ENCODE measurements at regions not wholly inside any gene's neighbourhood (a gene's known extent, or its start where the extent isn't known, plus 50 kb on each side); places are given as distances from the start of the nearest gene placed in this dataset.

DNA sequence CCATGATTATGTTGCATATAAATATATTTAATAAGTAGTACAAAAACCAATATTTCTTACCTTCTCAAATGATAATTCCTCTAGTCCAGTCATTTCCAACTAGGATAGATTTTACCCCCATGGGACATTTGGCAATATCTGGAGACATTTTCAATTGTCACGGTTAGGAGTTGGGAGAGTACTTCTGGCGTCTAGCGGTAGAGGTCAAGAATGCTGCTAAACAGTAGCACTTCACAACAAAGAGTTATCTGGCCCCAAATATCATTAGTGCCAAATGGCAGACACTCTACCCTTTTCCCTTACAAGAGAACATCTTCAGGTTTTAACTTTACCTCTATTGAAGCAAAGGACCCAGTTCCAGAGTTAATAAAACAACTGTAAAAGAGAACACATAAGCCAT lies 168.1 kb downstream of the FAT4 start:
- TF ChIP-seq, protein P1, sequence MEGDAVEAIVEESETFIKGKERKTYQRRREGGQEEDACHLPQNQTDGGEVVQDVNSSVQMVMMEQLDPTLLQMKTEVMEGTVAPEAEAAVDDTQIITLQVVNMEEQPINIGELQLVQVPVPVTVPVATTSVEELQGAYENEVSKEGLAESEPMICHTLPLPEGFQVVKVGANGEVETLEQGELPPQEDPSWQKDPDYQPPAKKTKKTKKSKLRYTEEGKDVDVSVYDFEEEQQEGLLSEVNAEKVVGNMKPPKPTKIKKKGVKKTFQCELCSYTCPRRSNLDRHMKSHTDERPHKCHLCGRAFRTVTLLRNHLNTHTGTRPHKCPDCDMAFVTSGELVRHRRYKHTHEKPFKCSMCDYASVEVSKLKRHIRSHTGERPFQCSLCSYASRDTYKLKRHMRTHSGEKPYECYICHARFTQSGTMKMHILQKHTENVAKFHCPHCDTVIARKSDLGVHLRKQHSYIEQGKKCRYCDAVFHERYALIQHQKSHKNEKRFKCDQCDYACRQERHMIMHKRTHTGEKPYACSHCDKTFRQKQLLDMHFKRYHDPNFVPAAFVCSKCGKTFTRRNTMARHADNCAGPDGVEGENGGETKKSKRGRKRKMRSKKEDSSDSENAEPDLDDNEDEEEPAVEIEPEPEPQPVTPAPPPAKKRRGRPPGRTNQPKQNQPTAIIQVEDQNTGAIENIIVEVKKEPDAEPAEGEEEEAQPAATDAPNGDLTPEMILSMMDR (conservative IDR thresholded peaks at IDR 0.05; ENCODE audit: low read length): no peak
- H3K4me3 ChIP-seq (ENCODE audit: low read length): no peak overlapping the region
- DNase-seq (ENCODE audit: low read depth): no peak

DNA sequence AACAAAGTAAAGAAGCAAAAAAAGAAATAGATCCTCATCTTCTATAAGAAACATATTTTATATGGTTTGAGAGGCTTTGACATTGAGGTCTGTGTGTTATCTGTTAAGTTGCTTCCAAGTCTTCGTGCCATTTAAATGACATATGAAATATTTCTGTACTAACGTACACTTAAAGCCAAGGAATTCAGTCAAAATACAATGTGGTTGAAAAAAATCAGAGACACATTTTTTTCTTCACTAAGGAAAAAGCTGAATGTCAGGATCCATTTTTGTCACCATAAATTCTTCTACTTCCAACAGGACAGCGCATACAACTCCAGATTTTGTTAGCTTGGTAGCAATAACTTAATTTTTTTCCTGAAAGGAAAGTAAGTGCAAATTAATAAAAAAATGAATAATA lies 168.5 kb downstream of the FAT4 start:
- peak; percentile 22 for DNase-seq (ENCODE audit: low read depth)
- H3K4me3 ChIP-seq (ENCODE audit: low read length): no peak overlapping the region
- TF ChIP-seq, protein P1 (conservative IDR thresholded peaks at IDR 0.05; ENCODE audit: low read length): no peak

DNA sequence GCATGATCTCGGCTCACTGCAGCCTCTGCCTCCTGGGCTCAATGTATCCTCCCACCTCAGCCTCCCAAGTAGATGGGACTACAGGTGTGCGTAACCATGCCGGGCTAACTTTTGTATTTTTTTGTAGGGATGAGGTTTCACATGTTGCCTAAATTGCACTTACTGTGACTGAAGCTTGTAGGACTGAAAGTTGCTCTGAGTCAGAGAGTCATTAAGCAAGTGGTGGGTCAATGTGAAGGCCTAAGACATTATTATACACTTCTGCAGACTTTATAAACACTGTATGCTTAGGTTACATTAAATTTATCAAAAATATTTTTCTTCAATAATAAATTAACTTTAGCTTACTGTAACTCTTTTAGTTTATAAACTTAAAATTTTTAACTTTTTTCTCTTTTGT lies 170.2 kb downstream of the FAT4 start:
- no peak for DNase-seq (ENCODE audit: low read depth)
- no peak overlapping the region for H3K4me3 ChIP-seq (ENCODE audit: low read length)
- TF ChIP-seq, protein P1 (conservative IDR thresholded peaks at IDR 0.05; ENCODE audit: low read length): no peak

GRCh38 chr4:125486351-125486750 lies 171.6 kb downstream of the FAT4 start:
- TF ChIP-seq, protein P1 (conservative IDR thresholded peaks at IDR 0.05; ENCODE audit: low read length): no peak
- DNase-seq (ENCODE audit: low read depth): no peak
- H3K4me3 ChIP-seq (ENCODE audit: low read length): no peak overlapping the region

DNA sequence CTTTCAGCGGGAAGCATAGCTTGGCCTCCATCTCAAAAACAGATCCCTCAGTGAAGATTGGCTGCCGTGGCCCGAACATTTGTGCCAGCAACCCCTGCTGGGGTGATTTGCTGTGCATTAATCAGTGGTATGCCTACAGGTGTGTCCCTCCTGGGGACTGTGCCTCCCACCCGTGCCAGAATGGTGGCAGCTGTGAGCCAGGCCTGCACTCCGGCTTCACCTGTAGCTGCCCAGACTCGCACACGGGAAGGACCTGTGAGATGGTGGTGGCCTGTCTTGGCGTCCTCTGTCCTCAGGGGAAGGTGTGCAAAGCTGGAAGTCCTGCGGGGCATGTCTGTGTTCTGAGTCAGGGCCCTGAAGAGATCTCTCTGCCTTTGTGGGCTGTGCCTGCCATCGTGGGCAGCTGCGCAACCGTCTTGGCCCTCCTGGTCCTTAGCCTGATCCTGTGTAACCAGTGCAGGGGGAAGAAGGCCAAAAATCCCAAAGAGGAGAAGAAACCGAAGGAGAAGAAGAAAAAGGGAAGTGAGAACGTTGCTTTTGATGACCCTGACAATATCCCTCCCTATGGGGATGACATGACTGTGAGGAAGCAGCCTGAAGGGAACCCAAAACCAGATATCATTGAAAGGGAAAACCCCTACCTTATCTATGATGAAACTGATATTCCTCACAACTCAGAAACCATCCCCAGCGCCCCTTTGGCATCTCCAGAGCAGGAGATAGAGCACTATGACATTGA lies 175.4 kb downstream of the FAT4 start:
- TF ChIP-seq, protein P1 (conservative IDR thresholded peaks at IDR 0.05; ENCODE audit: low read length): no peak
- no peak for DNase-seq (ENCODE audit: low read depth)
- H3K4me3 ChIP-seq (ENCODE audit: low read length): no peak overlapping the region

- no peak for DNase-seq (ENCODE audit: low read depth)
- TF ChIP-seq, protein P1 (conservative IDR thresholded peaks at IDR 0.05; ENCODE audit: low read length): no peak
- H3K4me3 ChIP-seq (ENCODE audit: low read length): no peak overlapping the region
Measured at GRCh38 chr4:125492957-125493356, 178.2 kb downstream of the FAT4 start.

DNA sequence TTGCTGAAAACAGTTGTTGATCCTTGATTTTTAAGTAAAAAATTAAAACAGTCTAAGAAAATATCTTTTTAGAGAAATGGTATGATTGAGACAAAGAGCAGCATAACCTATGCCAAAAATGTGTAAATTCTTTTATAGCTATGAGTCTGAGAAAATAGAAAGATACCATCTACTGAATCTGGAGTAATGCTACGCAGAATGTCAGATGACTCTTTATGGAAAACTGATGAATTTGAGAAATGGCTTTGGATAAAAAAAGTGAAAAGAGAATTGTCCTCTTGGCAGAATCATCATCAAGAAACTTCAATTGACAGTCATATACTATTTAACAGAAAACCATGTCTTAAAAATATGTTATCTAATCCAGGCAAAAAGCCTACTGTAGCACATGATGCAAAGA lies 183.1 kb downstream of the FAT4 start:
- no peak for DNase-seq (ENCODE audit: low read depth)
- H3K4me3 ChIP-seq (ENCODE audit: low read length): no peak overlapping the region
- TF ChIP-seq, protein P1 (conservative IDR thresholded peaks at IDR 0.05; ENCODE audit: low read length): no peak
